NCI-H460 (cell line): ENCODE measurements at regions not wholly inside any gene's neighbourhood (a gene's known extent, or its start where the extent isn't known, plus 50 kb on each side); places are given as distances from the start of the nearest gene placed in this dataset.
"Not testable (repeated sequence)": the region's sequence is repeated elsewhere in the genome, so short reads cannot be mapped to it uniquely, and the experiment has no call there.

ENCODE experiments used
- DNase-seq: peaks from one replicate; pipeline ENCODE4 v3.0.0-alpha.2; 2016; ENCODE audit warnings: low read depth; ENCODE audit errors: extremely low read depth

- no peak for DNase-seq
Measured at GRCh38 chr3:21042184-21042583, 708.8 kb downstream of the ZNF385D start.

- DNase-seq: no peak
Measured at GRCh38 chr3:21041621-21042020, 709.4 kb downstream of the ZNF385D start.

- no peak for DNase-seq
Measured at GRCh38 chr3:21036888-21037287, 714.1 kb downstream of the ZNF385D start.

GRCh38 chr3:21028412-21028811 is 722.6 kb downstream of the ZNF385D start:
- no peak for DNase-seq

GRCh38 chr3:21024563-21024962 is 726.4 kb downstream of the ZNF385D start:
- DNase-seq: no peak

GRCh38 chr3:21020681-21021080 is 730.3 kb downstream of the ZNF385D start:
- no peak for DNase-seq

DNA sequence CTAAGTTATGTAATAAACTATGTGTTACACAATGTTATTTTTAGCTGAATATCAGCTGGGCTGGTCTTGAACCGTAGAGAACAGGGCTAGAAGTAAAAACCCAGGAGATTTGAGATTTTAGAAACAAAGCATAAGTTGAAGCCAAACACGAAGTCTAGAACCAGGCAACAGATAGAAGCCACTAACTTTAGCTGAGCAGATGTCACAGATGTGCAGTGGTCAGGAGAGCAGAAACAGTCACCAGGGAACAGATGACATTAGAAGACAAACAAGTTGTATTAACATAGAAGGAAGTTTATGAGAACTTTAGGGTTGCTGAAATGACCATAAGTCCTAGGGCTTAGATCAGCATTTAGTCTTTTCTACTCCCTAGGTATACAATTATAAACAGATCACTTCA is 731.0 kb downstream of the ZNF385D start:
- no peak for DNase-seq

GRCh38 chr3:21017115-21017852 is 733.7 kb downstream of the ZNF385D start:
- no peak for DNase-seq

DNA sequence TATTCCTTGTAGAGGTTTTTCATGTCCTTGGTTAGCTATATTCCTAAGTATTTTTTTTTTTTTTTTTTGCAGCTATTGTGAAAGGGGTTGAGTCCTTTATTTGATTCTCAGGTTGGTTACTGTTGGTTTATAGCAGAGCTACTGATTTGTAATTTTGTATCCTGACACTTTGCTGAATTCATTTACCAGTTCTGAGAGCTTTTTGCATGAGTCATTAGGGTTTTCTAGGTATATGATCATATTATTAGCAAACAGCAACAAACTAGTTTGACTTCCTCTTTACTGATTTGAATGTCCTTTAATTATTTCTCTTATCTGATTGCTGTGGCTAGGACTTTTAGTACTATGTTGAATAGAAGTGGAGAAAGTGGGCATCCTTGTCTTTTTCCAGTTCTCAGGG is 737.4 kb downstream of the ZNF385D start:
- DNase-seq: no peak

- DNase-seq: no peak
Measured at GRCh38 chr3:20999661-21000060, 751.3 kb downstream of the ZNF385D start.

- no peak for DNase-seq
Measured at GRCh38 chr3:20997183-20997582, 753.8 kb downstream of the ZNF385D start.

- no peak for DNase-seq
Measured at GRCh38 chr3:20990896-20991295, 760.1 kb downstream of the ZNF385D start.

DNA sequence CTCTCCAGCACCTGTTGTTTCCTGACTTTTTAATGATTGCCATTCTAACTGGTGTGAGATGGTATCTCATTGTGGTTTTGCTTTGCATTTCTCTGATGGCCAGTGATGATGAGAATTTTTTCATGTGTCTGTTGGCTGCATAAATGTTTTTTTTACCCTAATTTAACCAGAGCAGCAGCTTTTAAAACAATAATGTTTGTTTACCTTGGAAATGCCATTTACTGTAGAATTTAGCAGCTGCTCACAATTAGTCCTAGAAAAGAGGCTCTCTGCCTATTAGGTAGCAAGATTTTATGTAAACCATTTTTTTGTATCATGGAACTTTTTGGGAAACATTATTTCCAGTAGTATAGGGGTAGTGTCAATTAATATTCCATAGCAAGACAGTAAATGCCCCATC is 761.4 kb downstream of the ZNF385D start:
- DNase-seq: not testable (repeated sequence)

- no peak for DNase-seq
Measured at GRCh38 chr3:20984594-20985205, 766.3 kb downstream of the ZNF385D start.

DNA sequence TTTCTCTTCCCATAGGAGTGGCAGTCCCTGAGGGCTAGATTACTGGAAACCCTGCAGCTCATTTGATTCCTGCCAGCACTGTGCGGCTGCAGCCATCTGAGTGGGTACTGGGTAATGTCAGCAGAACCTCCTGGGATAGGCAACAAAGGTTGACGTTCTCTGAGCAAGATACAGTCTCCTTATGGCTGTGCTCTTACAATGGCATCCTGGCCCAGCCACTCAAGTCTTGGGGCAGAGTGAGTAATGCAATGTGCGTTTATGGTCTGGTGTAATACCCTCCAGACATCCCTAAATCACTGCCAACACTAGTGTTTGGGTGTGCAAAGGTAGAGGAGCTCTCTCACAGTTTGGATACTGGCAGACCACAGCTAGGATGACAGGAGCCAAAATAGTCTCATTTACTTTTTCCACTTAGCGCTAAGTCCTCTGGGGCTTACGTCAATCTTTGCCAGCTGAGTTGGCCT is 775.8 kb downstream of the ZNF385D start:
- DNase-seq: no peak

- DNase-seq: no peak
Measured at GRCh38 chr3:20974396-20974795, 776.6 kb downstream of the ZNF385D start.

DNA sequence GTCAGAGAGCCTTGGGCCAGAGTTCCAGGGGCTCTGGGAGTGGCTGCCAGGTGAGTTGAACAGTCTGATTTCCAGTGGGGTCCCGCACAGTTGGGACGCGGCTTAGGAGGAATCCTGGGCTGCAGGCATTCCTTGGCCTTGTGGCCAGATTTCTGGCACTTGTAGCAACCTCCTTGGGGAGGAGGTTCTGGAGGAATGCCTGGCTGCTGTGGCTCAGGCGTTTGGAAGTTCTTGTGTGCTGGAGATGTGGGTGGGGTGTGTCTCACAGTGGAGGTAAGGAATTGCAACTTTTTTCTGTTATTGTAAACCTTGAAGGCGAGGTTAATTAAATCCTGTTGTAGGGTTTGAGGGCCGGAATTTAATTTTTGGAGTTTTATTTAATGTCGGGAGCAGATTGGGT is 780.2 kb downstream of the ZNF385D start:
- DNase-seq: not testable (repeated sequence)

DNA sequence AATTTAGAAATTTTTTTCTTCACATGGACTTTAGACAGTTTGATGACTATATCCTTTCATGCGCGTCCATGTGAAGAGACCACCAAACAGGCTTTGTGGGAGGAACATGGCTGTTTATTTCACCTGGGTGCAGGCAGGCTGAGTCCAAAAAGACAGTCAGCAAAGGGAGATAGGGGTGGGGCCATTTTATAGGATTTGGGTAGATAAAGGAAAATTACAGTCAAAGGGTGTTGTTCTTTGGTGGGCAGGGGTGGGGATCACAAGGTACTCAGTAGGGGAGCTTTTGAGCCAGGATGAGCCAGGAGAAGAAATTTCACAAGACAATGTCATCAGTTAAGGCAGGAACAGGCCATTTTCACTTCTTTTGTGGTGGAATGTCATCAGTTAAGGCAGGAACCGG is 781.5 kb upstream of the SGO1 start:
- not testable (repeated sequence) for DNase-seq

- DNase-seq: no peak
Measured at GRCh38 chr3:20958161-20958560, 772.2 kb upstream of the SGO1 start.

DNA sequence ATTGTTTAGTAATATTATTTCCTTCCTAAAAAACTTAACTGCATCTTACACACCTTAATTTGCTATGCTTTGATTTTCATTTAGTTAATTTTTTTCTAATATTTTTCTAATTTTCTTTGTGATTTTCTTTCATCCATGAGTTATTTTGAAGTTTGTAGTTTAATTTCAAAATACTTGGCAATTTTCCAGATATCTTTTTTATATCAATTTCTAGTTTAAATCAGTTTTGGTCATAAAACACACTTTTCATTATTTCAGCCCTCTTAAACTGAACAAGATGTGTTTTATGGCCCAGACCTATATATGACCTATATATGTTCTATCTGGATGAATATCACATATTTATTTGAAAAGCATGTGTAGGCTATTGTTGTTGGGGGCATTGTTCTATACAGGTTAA is 759.9 kb upstream of the SGO1 start:
- no peak for DNase-seq

- DNase-seq: no peak
Measured at GRCh38 chr3:20935791-20936190, 749.8 kb upstream of the SGO1 start.

DNA sequence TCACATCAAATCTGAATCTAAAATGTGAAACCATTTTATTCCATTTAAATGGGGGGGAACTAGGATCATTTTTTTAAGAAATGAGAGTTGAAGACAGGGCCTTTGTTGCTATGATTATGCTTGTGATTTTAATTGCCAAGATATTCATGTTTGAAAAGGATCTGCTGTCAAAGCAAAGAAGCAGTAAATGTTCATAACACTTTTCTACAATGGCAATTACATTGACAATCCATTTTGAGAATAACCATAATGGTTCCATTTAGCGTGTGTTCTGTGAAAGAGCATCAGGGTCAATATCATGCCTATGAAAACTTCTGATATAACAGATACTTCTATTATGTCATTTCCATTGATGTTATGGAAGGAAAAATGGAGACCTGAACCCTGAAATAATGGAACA is 745.8 kb upstream of the SGO1 start:
- DNase-seq: no peak
